ENCODE measurements at regions not wholly inside any gene's neighbourhood (a gene's known extent, or its start where the extent isn't known, plus 50 kb on each side); places are given as distances from the start of the nearest gene placed in this dataset.

GRCh38 chr16:88327561-88328312 lies 55.0 kb upstream of the ZNF469 start:
- DNase-seq = no peak
- H3K27ac ChIP-seq = no peak overlapping the region
- WGBS, 2 donors = 72 to 73% methylated on average over 23 to 32 of the region's 36 CpGs
- intact Hi-C loops (cut with DNase I) = no loop called here
- no peaks in the 10 kb centered on the region for H3K27me3 ChIP-seq
- H3K4me1 ChIP-seq = peaks cover 0 to 5% of the 10 kb centered on the region in 2 donors
- H3K36me3 ChIP-seq = no peaks in the 10 kb centered on the region
- H3K9me3 ChIP-seq = no peaks in the 10 kb centered on the region
- no peak overlapping the region for H3K4me3 ChIP-seq (replicated peaks in 1 of 3)
- no peak for TF ChIP-seq POLR2A (IDR thresholded peaks at IDR 0.05)
- no peak for TF ChIP-seq CTCF (IDR thresholded peaks at IDR 0.05)

- Histone ChIP-seq H3K36me3 (no peaks in the 10 kb centered on the region), H3K27ac (no peak overlapping the region), H3K27me3 (no peaks in the 10 kb centered on the region), H3K9me3 (no peaks in the 10 kb centered on the region), H3K4me3 (replicated peaks in 1 of 3) (no peak overlapping the region), H3K4me1 (peaks cover 0 to 9% of the 10 kb centered on the region in 2 donors)
- TF ChIP-seq CTCF (IDR thresholded peaks at IDR 0.05) (no peak), POLR2A (IDR thresholded peaks at IDR 0.05) (no peak)
- WGBS, 2 donors = 88 to 91% methylated on average over 22 of the region's 22 CpGs
- intact Hi-C loops (cut with DNase I) = no loop called here
- no peak for DNase-seq
Measured at GRCh38 chr16:88328313-88328980, 54.3 kb upstream of the ZNF469 start.

GRCh38 chr16:88329726-88330700 lies 52.7 kb upstream of the ZNF469 start:
- H3K27me3 ChIP-seq = no peaks in the 10 kb centered on the region
- no peaks in the 10 kb centered on the region for H3K36me3 ChIP-seq
- H3K9me3 ChIP-seq = no peaks in the 10 kb centered on the region
- intact Hi-C loops (cut with DNase I) = no loop called here
- DNase-seq = no peak
- H3K4me3 ChIP-seq (replicated peaks in 1 of 3) = no peak overlapping the region
- peaks cover 0 to 9% of the 10 kb centered on the region in 2 donors for H3K4me1 ChIP-seq
- TF ChIP-seq POLR2A (IDR thresholded peaks at IDR 0.05) (no peak), CTCF (IDR thresholded peaks at IDR 0.05) (no peak)
- H3K27ac ChIP-seq = no peak overlapping the region
- WGBS, 2 donors = 91 to 94% methylated on average over 21 to 25 of the region's 25 CpGs

- no peaks in the 10 kb centered on the region for H3K9me3 ChIP-seq
- WGBS, 2 donors = 95 to 96% methylated on average over 15 of the region's 15 CpGs
- no peak for TF ChIP-seq CTCF (IDR thresholded peaks at IDR 0.05)
- no peak for TF ChIP-seq POLR2A (IDR thresholded peaks at IDR 0.05)
- no peak overlapping the region for H3K4me3 ChIP-seq (replicated peaks in 1 of 3)
- intact Hi-C loops (cut with DNase I) = no loop called here
- H3K27me3 ChIP-seq = no peaks in the 10 kb centered on the region
- H3K27ac ChIP-seq = no peak overlapping the region
- no peaks in the 10 kb centered on the region for H3K36me3 ChIP-seq
- no peak for DNase-seq
- peaks cover 0 to 9% of the 10 kb centered on the region in 2 donors for H3K4me1 ChIP-seq
Measured at GRCh38 chr16:88330971-88331890, 51.5 kb upstream of the ZNF469 start.
